ENCODE measurements at regions not wholly inside any gene's neighbourhood (a gene's known extent, or its start where the extent isn't known, plus 50 kb on each side); places are given as distances from the start of the nearest gene placed in this dataset.
"Not testable (repeated sequence)": the region's sequence is repeated elsewhere in the genome, so short reads cannot be mapped to it uniquely, and the experiment has no call there.

GRCh38 chr1:172941471-172941870 is 109.3 kb downstream of the TNFSF18 start:
- intact Hi-C loops (cut with DNase I; ENCODE audit: low total_unique reads): no loop called here
- no peak for TF ChIP-seq POLR2A (IDR thresholded peaks at IDR 0.05)
- no peak for TF ChIP-seq CTCF (IDR thresholded peaks at IDR 0.05)
- Histone ChIP-seq H3K27ac (no peak overlapping the region), H3K36me3 (no peaks in the 10 kb centered on the region), H3K27me3 (no peaks in the 10 kb centered on the region), H3K4me3 (no peak overlapping the region), H3K4me1 (no peaks in the 10 kb centered on the region), H3K9me3 (no peaks in the 10 kb centered on the region)
- no peak for DNase-seq

DNA sequence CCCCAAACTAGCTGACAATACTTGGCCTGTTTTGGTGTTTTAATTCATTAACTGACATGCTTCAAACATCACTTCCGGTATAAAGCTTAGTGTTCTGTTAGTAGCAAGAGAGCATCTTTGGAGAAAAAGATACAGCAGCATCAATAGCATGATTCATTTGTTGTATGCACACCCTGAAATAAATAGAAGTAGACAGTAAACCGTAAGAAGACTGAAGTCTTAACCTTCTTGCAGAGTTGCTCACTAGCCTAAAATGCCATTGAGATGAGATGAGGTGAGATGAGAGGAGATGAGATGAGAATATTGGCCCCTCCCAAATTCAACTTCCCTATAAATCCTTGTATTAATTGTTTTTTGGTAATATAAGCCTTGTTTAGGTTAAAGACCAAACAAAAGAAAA is 108.8 kb downstream of the TNFSF18 start:
- Histone ChIP-seq H3K27me3 (no peaks in the 10 kb centered on the region), H3K4me1 (no peaks in the 10 kb centered on the region), H3K4me3 (no peak overlapping the region), H3K36me3 (no peaks in the 10 kb centered on the region), H3K27ac (no peak overlapping the region), H3K9me3 (no peaks in the 10 kb centered on the region)
- no peak for TF ChIP-seq CTCF (IDR thresholded peaks at IDR 0.05)
- TF ChIP-seq POLR2A (IDR thresholded peaks at IDR 0.05): no peak
- intact Hi-C loops (cut with DNase I; ENCODE audit: low total_unique reads): no loop called here
- no peak for DNase-seq

DNA sequence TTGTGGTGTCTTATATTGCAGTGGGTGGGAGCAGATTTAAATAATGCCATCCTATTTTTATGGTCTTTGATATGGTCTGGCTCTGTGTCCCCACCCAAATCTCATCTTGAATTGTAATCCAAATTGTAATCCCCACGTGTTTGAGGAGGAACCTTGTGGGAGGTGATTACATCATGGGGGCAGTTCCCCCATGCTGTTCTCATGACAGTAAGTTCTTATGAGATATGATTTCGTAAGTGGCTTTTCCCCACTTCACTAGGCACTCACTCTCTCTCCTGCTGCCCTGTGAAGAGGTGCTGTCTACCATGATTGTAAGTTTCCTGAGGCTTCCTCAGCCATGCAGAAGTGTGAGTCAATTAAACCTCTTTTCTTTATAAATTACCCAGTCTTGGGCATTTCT is 107.6 kb downstream of the TNFSF18 start:
- H3K9me3 ChIP-seq; intact Hi-C loops (cut with DNase I; ENCODE audit: low total_unique reads); DNase-seq; H3K27me3 ChIP-seq; H3K4me3 ChIP-seq; H3K36me3 ChIP-seq; H3K4me1 ChIP-seq; H3K27ac ChIP-seq: not testable (repeated sequence)

DNA sequence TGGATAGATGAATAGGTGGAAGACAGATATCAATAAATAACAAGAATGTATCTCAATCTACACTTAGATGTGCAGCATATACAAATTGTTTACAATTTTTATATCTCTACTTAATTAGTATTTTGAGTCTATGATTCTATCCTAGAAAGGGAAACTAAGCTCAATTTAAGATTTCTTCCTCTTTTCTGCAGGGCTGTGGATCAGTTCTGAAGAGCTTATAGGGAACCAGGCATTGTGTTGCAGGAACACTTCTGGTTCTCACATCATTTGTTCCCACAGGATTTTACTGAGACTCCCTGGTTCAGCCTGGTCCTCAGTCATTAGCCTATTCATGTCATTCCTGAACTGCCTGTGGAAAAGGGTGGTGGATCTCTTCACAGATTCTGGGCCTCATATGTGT is 105.8 kb downstream of the TNFSF18 start:
- DNase-seq: no peak
- intact Hi-C loops (cut with DNase I; ENCODE audit: low total_unique reads): no loop called here
- Histone ChIP-seq H3K9me3 (no peaks in the 10 kb centered on the region), H3K27me3 (no peaks in the 10 kb centered on the region), H3K36me3 (no peaks in the 10 kb centered on the region), H3K4me3 (no peak overlapping the region), H3K4me1 (no peaks in the 10 kb centered on the region), H3K27ac (no peak overlapping the region)
- TF ChIP-seq CTCF (IDR thresholded peaks at IDR 0.05) (no peak), POLR2A (IDR thresholded peaks at IDR 0.05) (no peak)

DNA sequence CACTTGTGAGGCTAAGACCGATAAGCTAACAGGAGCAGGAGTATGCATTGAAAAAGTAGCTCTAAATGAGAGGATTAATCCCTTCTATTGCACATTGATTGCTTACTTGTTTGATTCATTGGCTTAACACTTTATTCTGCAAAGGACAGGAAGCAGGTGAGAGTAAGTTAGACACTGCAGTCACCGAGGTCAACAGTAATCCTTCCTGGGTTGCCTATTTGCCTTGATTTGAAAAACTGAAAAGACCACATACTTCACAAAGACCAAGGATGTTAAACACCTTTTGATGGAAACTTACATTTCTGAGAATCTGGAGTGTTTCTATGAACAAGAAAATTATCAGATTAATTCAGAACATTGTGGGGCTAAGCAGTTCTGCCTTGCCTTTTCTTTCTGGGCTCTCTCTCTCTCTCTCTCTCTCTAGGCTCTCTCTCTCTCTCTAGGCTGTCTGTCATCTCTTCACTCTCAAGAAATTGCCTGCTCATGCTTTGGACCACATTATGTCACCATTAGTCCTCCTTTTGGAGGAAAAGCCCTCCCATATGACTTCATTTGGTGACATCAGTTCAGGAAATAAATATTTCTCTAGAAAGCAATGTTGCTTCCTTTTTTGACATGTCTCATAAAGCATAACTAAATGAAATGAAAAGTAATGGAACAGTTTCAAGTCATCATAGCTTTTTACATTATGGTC is 103.8 kb downstream of the TNFSF18 start:
- intact Hi-C loops (cut with DNase I; ENCODE audit: low total_unique reads): no loop called here
- no peaks in the 10 kb centered on the region for H3K4me1 ChIP-seq
- H3K9me3 ChIP-seq: no peaks in the 10 kb centered on the region
- TF ChIP-seq CTCF (IDR thresholded peaks at IDR 0.05) (no peak), POLR2A (IDR thresholded peaks at IDR 0.05) (no peak)
- H3K27ac ChIP-seq: no peak overlapping the region
- H3K4me3 ChIP-seq: no peak overlapping the region
- H3K27me3 ChIP-seq: no peaks in the 10 kb centered on the region
- no peak for DNase-seq
- H3K36me3 ChIP-seq: no peaks in the 10 kb centered on the region

GRCh38 chr1:172948457-172948856 is 102.3 kb downstream of the TNFSF18 start:
- no peaks in the 10 kb centered on the region for H3K27me3 ChIP-seq
- H3K4me1 ChIP-seq: no peaks in the 10 kb centered on the region
- intact Hi-C loops (cut with DNase I; ENCODE audit: low total_unique reads): no loop called here
- H3K36me3 ChIP-seq: no peaks in the 10 kb centered on the region
- no peak for DNase-seq
- no peak overlapping the region for H3K27ac ChIP-seq
- TF ChIP-seq CTCF (IDR thresholded peaks at IDR 0.05) (no peak), POLR2A (IDR thresholded peaks at IDR 0.05) (no peak)
- H3K9me3 ChIP-seq: no peaks in the 10 kb centered on the region
- no peak overlapping the region for H3K4me3 ChIP-seq

Data from uterus (tissue), 3 donors.